ENCODE measurements at regions not wholly inside any gene's neighbourhood (a gene's known extent, or its start where the extent isn't known, plus 50 kb on each side); places are given as distances from the start of the nearest gene placed in this dataset.

DNA sequence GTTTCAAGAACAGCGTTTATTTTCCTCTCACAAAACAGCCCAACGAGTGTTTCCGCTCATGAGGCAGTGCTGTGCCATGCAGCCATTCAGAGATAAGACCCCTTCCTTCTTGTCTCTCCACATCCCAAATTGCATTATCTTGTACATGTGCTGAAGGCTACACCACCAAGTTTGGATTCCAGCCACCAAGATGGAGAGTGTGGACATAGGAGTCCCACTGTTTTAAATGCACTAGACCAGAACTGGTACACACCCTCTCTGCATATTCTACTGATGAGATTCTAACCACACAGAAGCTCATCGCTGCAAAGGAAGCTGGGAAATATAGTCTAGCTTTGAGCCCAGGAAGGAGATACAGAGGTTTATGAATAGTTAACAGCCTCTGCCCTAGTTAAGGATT is 509.4 kb downstream of the NFIB start (continued):
- TF ChIP-seq, protein P1, sequence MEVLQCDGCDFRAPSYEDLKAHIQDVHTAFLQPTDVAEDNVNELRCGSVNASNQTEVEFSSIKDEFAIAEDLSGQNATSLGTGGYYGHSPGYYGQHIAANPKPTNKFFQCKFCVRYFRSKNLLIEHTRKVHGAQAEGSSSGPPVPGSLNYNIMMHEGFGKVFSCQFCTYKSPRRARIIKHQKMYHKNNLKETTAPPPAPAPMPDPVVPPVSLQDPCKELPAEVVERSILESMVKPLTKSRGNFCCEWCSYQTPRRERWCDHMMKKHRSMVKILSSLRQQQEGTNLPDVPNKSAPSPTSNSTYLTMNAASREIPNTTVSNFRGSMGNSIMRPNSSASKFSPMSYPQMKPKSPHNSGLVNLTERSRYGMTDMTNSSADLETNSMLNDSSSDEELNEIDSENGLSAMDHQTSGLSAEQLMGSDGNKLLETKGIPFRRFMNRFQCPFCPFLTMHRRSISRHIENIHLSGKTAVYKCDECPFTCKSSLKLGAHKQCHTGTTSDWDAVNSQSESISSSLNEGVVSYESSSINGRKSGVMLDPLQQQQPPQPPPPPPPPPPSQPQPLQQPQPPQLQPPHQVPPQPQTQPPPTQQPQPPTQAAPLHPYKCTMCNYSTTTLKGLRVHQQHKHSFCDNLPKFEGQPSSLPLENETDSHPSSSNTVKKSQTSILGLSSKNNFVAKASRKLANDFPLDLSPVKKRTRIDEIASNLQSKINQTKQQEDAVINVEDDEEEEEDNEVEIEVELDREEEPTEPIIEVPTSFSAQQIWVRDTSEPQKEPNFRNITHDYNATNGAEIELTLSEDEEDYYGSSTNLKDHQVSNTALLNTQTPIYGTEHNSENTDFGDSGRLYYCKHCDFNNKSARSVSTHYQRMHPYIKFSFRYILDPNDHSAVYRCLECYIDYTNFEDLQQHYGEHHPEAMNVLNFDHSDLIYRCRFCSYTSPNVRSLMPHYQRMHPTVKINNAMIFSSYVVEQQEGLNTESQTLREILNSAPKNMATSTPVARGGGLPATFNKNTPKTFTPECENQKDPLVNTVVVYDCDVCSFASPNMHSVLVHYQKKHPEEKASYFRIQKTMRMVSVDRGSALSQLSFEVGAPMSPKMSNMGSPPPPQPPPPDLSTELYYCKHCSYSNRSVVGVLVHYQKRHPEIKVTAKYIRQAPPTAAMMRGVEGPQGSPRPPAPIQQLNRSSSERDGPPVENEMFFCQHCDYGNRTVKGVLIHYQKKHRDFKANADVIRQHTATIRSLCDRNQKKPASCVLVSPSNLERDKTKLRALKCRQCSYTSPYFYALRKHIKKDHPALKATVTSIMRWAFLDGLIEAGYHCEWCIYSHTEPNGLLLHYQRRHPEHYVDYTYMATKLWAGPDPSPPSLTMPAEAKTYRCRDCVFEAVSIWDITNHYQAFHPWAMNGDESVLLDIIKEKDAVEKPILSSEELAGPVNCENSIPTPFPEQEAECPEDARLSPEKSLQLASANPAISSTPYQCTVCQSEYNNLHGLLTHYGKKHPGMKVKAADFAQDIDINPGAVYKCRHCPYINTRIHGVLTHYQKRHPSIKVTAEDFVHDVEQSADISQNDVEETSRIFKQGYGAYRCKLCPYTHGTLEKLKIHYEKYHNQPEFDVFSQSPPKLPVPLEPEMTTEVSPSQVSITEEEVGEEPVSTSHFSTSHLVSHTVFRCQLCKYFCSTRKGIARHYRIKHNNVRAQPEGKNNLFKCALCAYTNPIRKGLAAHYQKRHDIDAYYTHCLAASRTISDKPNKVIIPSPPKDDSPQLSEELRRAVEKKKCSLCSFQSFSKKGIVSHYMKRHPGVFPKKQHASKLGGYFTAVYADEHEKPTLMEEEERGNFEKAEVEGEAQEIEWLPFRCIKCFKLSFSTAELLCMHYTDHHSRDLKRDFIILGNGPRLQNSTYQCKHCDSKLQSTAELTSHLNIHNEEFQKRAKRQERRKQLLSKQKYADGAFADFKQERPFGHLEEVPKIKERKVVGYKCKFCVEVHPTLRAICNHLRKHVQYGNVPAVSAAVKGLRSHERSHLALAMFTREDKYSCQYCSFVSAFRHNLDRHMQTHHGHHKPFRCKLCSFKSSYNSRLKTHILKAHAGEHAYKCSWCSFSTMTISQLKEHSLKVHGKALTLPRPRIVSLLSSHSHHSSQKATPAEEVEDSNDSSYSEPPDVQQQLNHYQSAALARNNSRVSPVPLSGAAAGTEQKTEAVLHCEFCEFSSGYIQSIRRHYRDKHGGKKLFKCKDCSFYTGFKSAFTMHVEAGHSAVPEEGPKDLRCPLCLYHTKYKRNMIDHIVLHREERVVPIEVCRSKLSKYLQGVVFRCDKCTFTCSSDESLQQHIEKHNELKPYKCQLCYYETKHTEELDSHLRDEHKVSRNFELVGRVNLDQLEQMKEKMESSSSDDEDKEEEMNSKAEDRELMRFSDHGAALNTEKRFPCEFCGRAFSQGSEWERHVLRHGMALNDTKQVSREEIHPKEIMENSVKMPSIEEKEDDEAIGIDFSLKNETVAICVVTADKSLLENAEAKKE (CRISPR knock-in tag; IDR thresholded peaks at IDR 0.05): no peak
- no peak for TF ChIP-seq ZNF331 (CRISPR knock-in tag; IDR thresholded peaks at IDR 0.05; ENCODE audit: low read depth)
- no peak for TF ChIP-seq NANOG (IDR thresholded peaks at IDR 0.05; ENCODE audit: borderline replicate concordance)

DNA sequence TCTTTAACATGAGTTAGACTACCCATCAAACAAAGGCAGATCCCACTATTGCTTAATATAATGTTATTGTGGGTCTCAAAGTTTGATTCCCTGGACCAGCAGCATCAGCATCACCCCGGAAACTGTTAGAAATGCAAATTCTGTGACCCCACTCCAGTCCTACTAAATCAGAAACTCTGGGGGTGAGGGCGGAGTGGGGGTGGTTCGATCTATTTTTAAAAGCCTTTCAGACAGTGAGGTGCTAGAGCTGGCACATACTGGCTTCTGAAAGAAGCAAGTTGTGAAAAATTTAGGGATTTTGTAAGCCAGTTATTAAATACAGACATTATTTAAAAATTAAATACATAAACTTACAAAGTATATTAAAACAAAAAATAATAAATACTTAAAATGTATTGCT is 513.2 kb downstream of the NFIB start:
- H3K79me2 ChIP-seq (replicated peaks; ENCODE audit: insufficient read depth): no peaks in the 10 kb centered on the region
- no peaks in the 10 kb centered on the region for H4K20me1 ChIP-seq (replicated peaks; ENCODE audit: insufficient read depth)
- H3K27ac Mint-ChIP-seq: no peak overlapping the region
- no peak overlapping the region for H2AFZ ChIP-seq
- DNase-seq (ENCODE audit: low spot score) (no peak), ATAC-seq (no peak)
- H3K36me3 Mint-ChIP-seq (ENCODE audit: low read depth): peaks cover 7% of the 10 kb centered on the region; the same call in 2 of the 3 replicates
- TF ChIP-seq POLR2AphosphoS5 (IDR thresholded peaks at IDR 0.05; ENCODE audit: low read depth) (no peak), ZNF114 (CRISPR knock-in tag; IDR thresholded peaks at IDR 0.05) (no peak), JUNB (IDR thresholded peaks at IDR 0.05; ENCODE audit: unreplicated experiment) (no peak), NANOG (IDR thresholded peaks at IDR 0.05; ENCODE audit: borderline replicate concordance) (no peak), CREB1 (CRISPR knock-in tag; IDR thresholded peaks at IDR 0.05; ENCODE audit: low read depth) (no peak), ZNF331 (CRISPR knock-in tag; IDR thresholded peaks at IDR 0.05; ENCODE audit: low read depth) (no peak), EZH2phosphoT487 (IDR thresholded peaks at IDR 0.05; ENCODE audit: unreplicated experiment) (no peak), EZH2 (IDR thresholded peaks at IDR 0.05; ENCODE audit: low read depth, unreplicated experiment) (no peak), STAT1 (IDR thresholded peaks at IDR 0.05; ENCODE audit: unreplicated experiment) (no peak)
- TF ChIP-seq, protein P2, sequence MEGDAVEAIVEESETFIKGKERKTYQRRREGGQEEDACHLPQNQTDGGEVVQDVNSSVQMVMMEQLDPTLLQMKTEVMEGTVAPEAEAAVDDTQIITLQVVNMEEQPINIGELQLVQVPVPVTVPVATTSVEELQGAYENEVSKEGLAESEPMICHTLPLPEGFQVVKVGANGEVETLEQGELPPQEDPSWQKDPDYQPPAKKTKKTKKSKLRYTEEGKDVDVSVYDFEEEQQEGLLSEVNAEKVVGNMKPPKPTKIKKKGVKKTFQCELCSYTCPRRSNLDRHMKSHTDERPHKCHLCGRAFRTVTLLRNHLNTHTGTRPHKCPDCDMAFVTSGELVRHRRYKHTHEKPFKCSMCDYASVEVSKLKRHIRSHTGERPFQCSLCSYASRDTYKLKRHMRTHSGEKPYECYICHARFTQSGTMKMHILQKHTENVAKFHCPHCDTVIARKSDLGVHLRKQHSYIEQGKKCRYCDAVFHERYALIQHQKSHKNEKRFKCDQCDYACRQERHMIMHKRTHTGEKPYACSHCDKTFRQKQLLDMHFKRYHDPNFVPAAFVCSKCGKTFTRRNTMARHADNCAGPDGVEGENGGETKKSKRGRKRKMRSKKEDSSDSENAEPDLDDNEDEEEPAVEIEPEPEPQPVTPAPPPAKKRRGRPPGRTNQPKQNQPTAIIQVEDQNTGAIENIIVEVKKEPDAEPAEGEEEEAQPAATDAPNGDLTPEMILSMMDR (conservative IDR thresholded peaks at IDR 0.05; ENCODE audit: low read depth in 2 of 2): no peak
- TF ChIP-seq, protein P3, sequence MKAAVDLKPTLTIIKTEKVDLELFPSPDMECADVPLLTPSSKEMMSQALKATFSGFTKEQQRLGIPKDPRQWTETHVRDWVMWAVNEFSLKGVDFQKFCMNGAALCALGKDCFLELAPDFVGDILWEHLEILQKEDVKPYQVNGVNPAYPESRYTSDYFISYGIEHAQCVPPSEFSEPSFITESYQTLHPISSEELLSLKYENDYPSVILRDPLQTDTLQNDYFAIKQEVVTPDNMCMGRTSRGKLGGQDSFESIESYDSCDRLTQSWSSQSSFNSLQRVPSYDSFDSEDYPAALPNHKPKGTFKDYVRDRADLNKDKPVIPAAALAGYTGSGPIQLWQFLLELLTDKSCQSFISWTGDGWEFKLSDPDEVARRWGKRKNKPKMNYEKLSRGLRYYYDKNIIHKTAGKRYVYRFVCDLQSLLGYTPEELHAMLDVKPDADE (IDR thresholded peaks at IDR 0.05): no peak
- TF ChIP-seq, protein P4, sequence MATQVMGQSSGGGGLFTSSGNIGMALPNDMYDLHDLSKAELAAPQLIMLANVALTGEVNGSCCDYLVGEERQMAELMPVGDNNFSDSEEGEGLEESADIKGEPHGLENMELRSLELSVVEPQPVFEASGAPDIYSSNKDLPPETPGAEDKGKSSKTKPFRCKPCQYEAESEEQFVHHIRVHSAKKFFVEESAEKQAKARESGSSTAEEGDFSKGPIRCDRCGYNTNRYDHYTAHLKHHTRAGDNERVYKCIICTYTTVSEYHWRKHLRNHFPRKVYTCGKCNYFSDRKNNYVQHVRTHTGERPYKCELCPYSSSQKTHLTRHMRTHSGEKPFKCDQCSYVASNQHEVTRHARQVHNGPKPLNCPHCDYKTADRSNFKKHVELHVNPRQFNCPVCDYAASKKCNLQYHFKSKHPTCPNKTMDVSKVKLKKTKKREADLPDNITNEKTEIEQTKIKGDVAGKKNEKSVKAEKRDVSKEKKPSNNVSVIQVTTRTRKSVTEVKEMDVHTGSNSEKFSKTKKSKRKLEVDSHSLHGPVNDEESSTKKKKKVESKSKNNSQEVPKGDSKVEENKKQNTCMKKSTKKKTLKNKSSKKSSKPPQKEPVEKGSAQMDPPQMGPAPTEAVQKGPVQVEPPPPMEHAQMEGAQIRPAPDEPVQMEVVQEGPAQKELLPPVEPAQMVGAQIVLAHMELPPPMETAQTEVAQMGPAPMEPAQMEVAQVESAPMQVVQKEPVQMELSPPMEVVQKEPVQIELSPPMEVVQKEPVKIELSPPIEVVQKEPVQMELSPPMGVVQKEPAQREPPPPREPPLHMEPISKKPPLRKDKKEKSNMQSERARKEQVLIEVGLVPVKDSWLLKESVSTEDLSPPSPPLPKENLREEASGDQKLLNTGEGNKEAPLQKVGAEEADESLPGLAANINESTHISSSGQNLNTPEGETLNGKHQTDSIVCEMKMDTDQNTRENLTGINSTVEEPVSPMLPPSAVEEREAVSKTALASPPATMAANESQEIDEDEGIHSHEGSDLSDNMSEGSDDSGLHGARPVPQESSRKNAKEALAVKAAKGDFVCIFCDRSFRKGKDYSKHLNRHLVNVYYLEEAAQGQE (IDR thresholded peaks at IDR 0.05; ENCODE audit: unreplicated experiment): no peak
- H3K4me1 Mint-ChIP-seq: no peaks in the 10 kb centered on the region
- no peak overlapping the region for H3K4me3 Mint-ChIP-seq
- peaks cover 11% of the 10 kb centered on the region; the same call in 2 of the 3 replicates for H3K9me3 Mint-ChIP-seq
- H3K36me3 ChIP-seq (ENCODE audit: insufficient read depth): no peaks in the 10 kb centered on the region
- no peak overlapping the region for H3K27ac ChIP-seq (ENCODE audit: low read depth)
- H3K4me3 ChIP-seq: no peak overlapping the region
- no peak overlapping the region for H3K4me2 ChIP-seq
- H3F3A ChIP-seq (replicated peaks; ENCODE audit: low read depth): no peaks in the 10 kb centered on the region
- H3K9me2 ChIP-seq (ENCODE audit: insufficient read depth): no peaks in the 10 kb centered on the region
- no peaks in the 10 kb centered on the region for H3K27me3 ChIP-seq (ENCODE audit: insufficient read depth)
- no peaks in the 10 kb centered on the region for H3K27me3 Mint-ChIP-seq (ENCODE audit: insufficient read depth, low read depth, poor library complexity)
- no peaks in the 10 kb centered on the region for H3K4me1 ChIP-seq (ENCODE audit: insufficient read depth)

All from GM23338 (cell line).